Right atrium auricular region (tissue), 2 donors: ENCODE measurements at regions not wholly inside any gene's neighbourhood (a gene's known extent, or its start where the extent isn't known, plus 50 kb on each side); places are given as distances from the start of the nearest gene placed in this dataset.

ENCODE experiments used
- DNase-seq: peaks from one replicate; pipeline ENCODE4 v3.0.0-alpha.2; 2019; ENCODE audit warnings: low spot score
- H3K27ac ChIP-seq, 2 donors: fragments of 200-600 bp; sonication (generic); 1 replicate in 1 of 2; 2 replicates in 1 of 2; pipeline ENCODE4 v1.5.1; 2016 to 2019
- H3K27me3 ChIP-seq, 2 donors: fragments of 200-600 bp; sonication (generic); one replicate each; pipeline versions ENCODE4 v1.5.1 to v1.6.0; 2017 to 2019
- H3K36me3 ChIP-seq: fragments of 200-600 bp; sonication (generic); one replicate; pipeline ENCODE4 v1.5.1; 2016
- H3K4me1 ChIP-seq, 2 donors: fragments of 200-600 bp; sonication (generic); one replicate each; pipeline versions ENCODE4 v1.5.1 to v1.6.0; 2017 to 2019
- H3K4me3 ChIP-seq, 2 donors: fragments of 200-600 bp; sonication (generic); 1 replicate in 1 of 2; 2 replicates in 1 of 2; pipeline ENCODE4 v1.5.1; 2017 to 2019; ENCODE audit warnings: mild to moderate bottlenecking in 1 of 2, moderate library complexity in 1 of 2
- H3K9me3 ChIP-seq, 2 donors: fragments of 200-600 bp; sonication (generic); one replicate each; pipeline ENCODE4 v1.5.1; 2019
- CTCF ChIP-seq, 2 donors: fragments of 200-600 bp; sonication (generic); IDR thresholded peaks; one replicate each; pipeline ENCODE4 v1.5.1; 2019; ENCODE audit warnings: antibody characterized with exemption in 2 of 2

- Histone ChIP-seq H3K9me3 (no peaks in the 10 kb centered on the region), H3K27ac (no peak overlapping the region), H3K4me3 (no peak overlapping the region), H3K27me3 (no peaks in the 10 kb centered on the region), H3K4me1 (no peaks in the 10 kb centered on the region), H3K36me3 (no peaks in the 10 kb centered on the region)
- no peak for DNase-seq
- TF ChIP-seq CTCF (IDR thresholded peaks at IDR 0.05), result no peak
These were observed 248.5 kb upstream of the RAB6C start for GRCh38 chr2:129730979-129731378.

GRCh38 chr2:129731907-129732629 is 247.4 kb upstream of the RAB6C start:
- Histone ChIP-seq H3K27ac (no peak overlapping the region), H3K36me3 (no peaks in the 10 kb centered on the region), H3K9me3 (no peaks in the 10 kb centered on the region), H3K4me1 (no peaks in the 10 kb centered on the region), H3K4me3 (no peak overlapping the region), H3K27me3 (no peaks in the 10 kb centered on the region)
- no peak for TF ChIP-seq CTCF (IDR thresholded peaks at IDR 0.05)
- DNase-seq, result no peak

- Histone ChIP-seq H3K27me3 (no peaks in the 10 kb centered on the region), H3K27ac (no peak overlapping the region), H3K4me1 (no peaks in the 10 kb centered on the region), H3K4me3 (no peak overlapping the region), H3K36me3 (no peaks in the 10 kb centered on the region), H3K9me3 (no peaks in the 10 kb centered on the region)
- TF ChIP-seq CTCF (IDR thresholded peaks at IDR 0.05), result no peak
- DNase-seq, result no peak
These were observed 246.8 kb upstream of the RAB6C start for GRCh38 chr2:129732630-129733026.

GRCh38 chr2:129733041-129733440 is 246.4 kb upstream of the RAB6C start:
- Histone ChIP-seq H3K4me1 (no peaks in the 10 kb centered on the region), H3K27me3 (no peaks in the 10 kb centered on the region), H3K9me3 (no peaks in the 10 kb centered on the region), H3K36me3 (no peaks in the 10 kb centered on the region), H3K27ac (no peak overlapping the region), H3K4me3 (no peak overlapping the region)
- TF ChIP-seq CTCF (IDR thresholded peaks at IDR 0.05), result no peak
- DNase-seq, result no peak

GRCh38 chr2:129733579-129733978 is 245.9 kb upstream of the RAB6C start:
- Histone ChIP-seq H3K4me1 (no peaks in the 10 kb centered on the region), H3K27ac (no peak overlapping the region), H3K9me3 (no peaks in the 10 kb centered on the region), H3K4me3 (no peak overlapping the region), H3K27me3 (no peaks in the 10 kb centered on the region), H3K36me3 (no peaks in the 10 kb centered on the region)
- DNase-seq, result no peak
- TF ChIP-seq CTCF (IDR thresholded peaks at IDR 0.05), result no peak
